AG04450 (cell line): ENCODE measurements at regions not wholly inside any gene's neighbourhood (a gene's known extent, or its start where the extent isn't known, plus 50 kb on each side); places are given as distances from the start of the nearest gene placed in this dataset.

Experiments used
- CTCF ChIA-PET: fragments of 300-600, 350-600 bp; formaldehyde crosslinking; extraction: SDS; loops from one replicate; lab custom pipeline; 2022; ENCODE audit warnings: antibody characterized with exemption, inconsistent platforms; lab: Charles Lee
- POLR2A ChIA-PET: fragments of 350-600 bp; formaldehyde crosslinking; extraction: SDS; loops from one replicate; lab custom pipeline; 2021; ENCODE audit warnings: antibody characterized with exemption, inconsistent platforms; lab: Yijun Ruan, JAX
- DNase-seq: peaks from one replicate; pipeline ENCODE4 v3.0.0-alpha.2; 2011; ENCODE audit warnings: low read depth, low spot score
- H3K27ac ChIP-seq: one replicate; pipeline ENCODE4 v1.5.1; 2012; ENCODE audit warnings: low read depth, low read length, control low read depth
- H3K27me3 ChIP-seq: one replicate; pipeline ENCODE4 v1.6.0; 2012; ENCODE audit warnings: low read length; ENCODE audit not compliant: control insufficient read depth, insufficient read depth
- H3K4me3 ChIP-seq: 2 replicates; pipeline ENCODE4 v1.5.1; 2011; ENCODE audit warnings: mild to moderate bottlenecking, low read depth, low read length, control low read depth
- H3K9me3 ChIP-seq: 2 replicates; pipeline ENCODE4 v1.5.1; 2012; ENCODE audit warnings: low read length; ENCODE audit not compliant: control insufficient read depth, insufficient read depth
- CTCF ChIP-seq: IDR thresholded peaks from 2 replicates; pipeline ENCODE4 v1.5.1; 2011; ENCODE audit warnings: low read depth, low read length, control low read depth, inconsistent platforms

DNA sequence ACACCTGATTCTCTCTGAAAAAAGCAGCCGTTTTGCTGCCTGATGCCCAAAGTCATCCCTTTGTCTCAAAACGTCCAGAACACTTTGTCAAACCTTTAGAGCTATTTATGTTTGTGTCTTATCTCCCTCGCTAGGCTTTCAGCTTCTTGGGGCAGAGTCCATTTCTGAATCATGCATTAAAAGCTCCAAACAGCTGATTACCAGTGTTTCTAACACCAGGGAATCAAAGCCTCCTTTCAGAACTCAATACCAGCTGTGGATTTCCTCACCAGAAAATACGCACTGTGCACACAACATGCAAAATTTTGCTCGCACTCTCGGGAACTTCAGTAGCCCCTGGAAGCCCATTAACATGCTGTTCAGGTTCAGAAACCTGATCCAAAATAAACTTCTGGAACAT lies 333.3 kb downstream of the HACE1 start:
- H3K9me3 ChIP-seq: no peaks in the 10 kb centered on the region
- no peak for DNase-seq
- H3K4me3 ChIP-seq: no peak overlapping the region
- TF ChIP-seq CTCF: no peak
- POLR2A ChIA-PET: no interaction called here
- no peaks in the 10 kb centered on the region for H3K27me3 ChIP-seq
- no peak overlapping the region for H3K27ac ChIP-seq
- CTCF ChIA-PET: interaction anchor here (0.5 to 4.7 kb wide), 16 partner anchors 8 to 263 kb away, joined by 3 to 40 read pairs (median 4); no protein-coding TSS in a partner anchor

GRCh38 chr6:104525677-104526322 lies 333.9 kb downstream of the HACE1 start:
- Histone ChIP-seq H3K4me3 (peak overlapping the region; percentile 41), H3K27ac (no peak overlapping the region), H3K27me3 (no peaks in the 10 kb centered on the region), H3K9me3 (no peaks in the 10 kb centered on the region)
- TF ChIP-seq CTCF: peak; percentile 93
- DNase-seq: peak; percentile 32
- ChIA-PET CTCF (interaction anchor here (0.5 to 4.7 kb wide), 15 partner anchors 8 to 244 kb away, joined by 3 to 40 read pairs (median 4); no protein-coding TSS in a partner anchor), POLR2A (no interaction called here)

DNA sequence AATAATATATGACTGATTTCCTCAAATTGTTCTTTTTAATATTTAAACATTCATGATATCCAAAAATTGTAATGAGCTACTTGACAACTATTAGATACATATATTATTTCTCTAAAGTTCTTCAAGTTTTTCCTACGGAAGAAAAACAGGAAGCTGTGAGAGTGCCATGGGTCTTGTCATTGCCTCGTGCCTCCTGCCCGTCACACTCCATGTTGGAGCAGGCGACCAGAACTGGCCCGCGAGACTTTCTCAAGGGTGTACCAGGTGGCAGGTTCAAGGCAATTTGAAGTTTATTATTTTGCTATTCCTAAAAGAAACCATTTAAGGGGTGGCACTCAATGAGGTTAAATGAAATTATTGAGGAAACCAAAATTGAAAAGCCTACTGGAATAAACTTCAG lies 337.2 kb downstream of the HACE1 start:
- H3K9me3 ChIP-seq: no peaks in the 10 kb centered on the region
- ChIA-PET CTCF (no interaction called here), POLR2A (no interaction called here)
- H3K27ac ChIP-seq: no peak overlapping the region
- no peak overlapping the region for H3K4me3 ChIP-seq
- DNase-seq: no peak
- no peaks in the 10 kb centered on the region for H3K27me3 ChIP-seq
- TF ChIP-seq CTCF: no peak

- TF ChIP-seq CTCF: no peak
- Histone ChIP-seq H3K27me3 (no peaks in the 10 kb centered on the region), H3K4me3 (no peak overlapping the region), H3K27ac (no peak overlapping the region), H3K9me3 (no peaks in the 10 kb centered on the region)
- CTCF ChIA-PET: no interaction called here
- POLR2A ChIA-PET: no interaction called here
- DNase-seq: no peak
Observed at GRCh38 chr6:104521176-104521575, 338.5 kb downstream of the HACE1 start.

DNA sequence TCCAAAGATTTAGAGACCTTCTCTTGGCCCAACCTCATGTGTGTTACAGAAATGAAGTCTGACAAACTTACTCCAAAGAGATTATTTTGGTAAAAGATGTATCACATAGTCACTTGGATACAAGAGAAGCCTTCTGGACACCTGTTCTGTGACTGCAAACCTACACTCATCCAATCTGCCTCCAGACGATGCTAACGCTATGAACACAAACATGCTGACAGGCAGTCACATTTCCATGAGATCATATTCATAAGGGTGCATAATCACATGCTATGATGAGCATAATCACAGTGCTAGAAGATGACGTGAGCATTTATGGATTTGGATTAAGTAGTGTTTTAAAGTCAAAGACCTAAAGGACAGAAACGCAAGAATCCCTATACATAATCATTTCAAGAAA lies 340.2 kb downstream of the HACE1 start:
- H3K9me3 ChIP-seq: no peaks in the 10 kb centered on the region
- DNase-seq: no peak
- no peaks in the 10 kb centered on the region for H3K27me3 ChIP-seq
- CTCF ChIA-PET: no interaction called here
- H3K27ac ChIP-seq: no peak overlapping the region
- POLR2A ChIA-PET: no interaction called here
- TF ChIP-seq CTCF: no peak
- H3K4me3 ChIP-seq: no peak overlapping the region
